Muscle of back (tissue), 3 donors: ENCODE measurements at regions not wholly inside any gene's neighbourhood (a gene's known extent, or its start where the extent isn't known, plus 50 kb on each side); places are given as distances from the start of the nearest gene placed in this dataset.

Experiments used
- DNase-seq, 3 donors: peaks; one replicate each; pipeline versions ENCODE4 v3.0.0 to v3.0.0-alpha.2; 2013

- no peak for DNase-seq
Observed at GRCh38 chr18:25873833-25874232, 216.6 kb downstream of the SS18 start.

- peak in 2 of 3 donors; percentile 10 to 45 for DNase-seq
Observed at GRCh38 chr18:25866331-25866730, 224.1 kb downstream of the SS18 start.

DNA sequence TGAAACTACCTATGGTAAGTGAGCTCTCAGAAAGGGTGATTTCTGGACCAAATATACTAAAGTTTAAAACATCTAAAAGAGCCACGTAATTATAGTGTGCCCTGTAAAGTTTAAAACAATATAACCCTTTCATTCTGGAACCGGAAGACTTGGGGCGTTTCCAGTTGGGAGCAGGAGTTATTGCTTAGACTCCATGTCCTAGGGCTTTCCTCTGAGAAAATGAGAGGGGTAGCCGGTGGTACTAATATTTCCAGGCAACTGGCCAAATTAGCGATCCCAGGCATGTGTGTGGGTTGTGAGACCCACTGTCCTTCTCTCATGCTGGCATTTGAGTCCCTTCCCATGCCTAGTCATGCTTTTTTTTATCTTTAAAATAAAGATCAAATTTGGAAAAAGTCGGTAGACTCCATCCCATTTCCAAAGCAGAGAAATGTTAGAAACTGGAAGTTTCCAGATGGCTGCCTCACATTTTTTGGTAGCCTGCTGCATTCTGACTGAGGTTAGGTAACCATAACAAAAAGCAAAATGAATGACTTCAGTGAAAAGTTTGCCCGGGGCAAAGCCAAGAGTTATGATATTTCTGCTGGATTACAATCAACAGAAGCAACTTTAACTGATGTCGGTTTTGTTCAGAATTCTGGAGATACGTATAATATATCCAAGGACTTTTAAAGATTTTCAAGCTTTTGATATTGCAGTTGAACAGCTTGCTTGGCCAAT, 227.4 kb downstream of the SS18 start:
- DNase-seq = no peak

DNA sequence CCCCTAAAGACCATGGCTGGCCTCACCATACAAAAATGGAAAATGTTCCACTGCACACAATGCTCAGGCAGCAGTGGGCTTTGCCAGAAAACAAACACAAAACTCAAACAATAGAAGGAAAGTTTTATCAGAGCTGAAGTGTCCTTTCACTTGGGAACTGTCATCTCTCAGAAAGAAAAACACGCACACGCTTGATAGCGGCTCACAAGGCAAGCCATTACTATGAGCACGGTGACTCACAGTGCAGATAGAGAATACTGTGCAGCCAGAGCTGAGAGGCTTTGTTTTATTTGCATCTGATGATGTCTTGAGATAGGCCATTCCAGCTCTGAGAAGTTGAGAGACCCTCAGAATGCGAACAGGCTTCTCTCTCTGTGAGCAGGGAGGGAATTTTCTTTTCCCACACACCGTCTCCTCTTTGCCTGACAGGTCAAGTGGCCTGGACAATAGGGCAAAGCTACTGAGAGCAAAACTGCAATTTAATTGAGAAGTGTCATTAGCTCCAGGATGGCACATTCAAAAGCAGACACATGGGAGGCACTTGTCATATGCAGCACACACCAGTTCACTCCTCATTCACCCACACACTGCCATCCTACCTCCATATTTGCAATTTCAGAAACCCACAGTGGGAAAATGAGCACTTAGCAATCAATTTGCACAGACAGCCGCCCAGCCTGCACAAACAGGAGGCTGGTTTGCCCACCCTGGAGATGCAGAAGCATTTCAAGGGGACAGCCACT, 236.6 kb downstream of the SS18 start:
- no peak for DNase-seq

DNA sequence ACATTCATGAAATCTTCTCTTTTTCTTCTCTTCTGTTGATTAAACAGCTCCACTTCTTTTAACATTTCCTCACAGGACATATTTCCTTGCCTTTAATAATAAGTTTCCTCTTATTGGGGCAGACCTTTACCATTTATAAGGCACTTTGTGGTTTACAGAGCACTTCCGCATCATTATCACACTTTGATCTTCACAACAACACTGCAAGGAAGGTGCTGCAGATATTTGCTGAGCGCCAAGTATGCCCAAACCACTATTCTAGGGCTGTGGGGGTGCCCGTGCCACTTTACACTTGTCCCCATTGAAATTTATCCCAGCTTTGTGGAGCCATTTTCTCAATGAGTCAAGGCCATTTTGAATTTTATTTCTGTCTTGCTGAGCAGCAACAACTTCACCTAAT, 246.6 kb downstream of the SS18 start:
- DNase-seq = no peak

DNA sequence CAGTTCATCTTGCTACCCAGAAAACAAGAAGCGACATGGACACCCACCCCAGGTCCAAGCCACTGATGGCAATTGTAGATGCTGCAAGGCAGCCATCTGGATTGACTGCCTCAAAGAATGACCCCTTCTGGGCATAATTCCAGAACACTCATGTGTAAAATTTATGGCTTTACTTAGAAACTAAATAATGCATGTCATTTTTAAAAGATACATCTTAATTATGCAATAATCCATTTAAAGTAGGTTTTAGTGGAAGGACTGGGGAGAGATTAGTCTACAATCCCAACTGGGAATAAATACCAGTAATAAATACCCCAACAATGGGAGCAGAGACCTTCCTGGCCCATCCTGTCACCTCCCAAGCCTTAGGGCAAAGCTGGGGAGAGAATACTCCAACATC, 247.7 kb downstream of the SS18 start:
- DNase-seq = no peak

DNA sequence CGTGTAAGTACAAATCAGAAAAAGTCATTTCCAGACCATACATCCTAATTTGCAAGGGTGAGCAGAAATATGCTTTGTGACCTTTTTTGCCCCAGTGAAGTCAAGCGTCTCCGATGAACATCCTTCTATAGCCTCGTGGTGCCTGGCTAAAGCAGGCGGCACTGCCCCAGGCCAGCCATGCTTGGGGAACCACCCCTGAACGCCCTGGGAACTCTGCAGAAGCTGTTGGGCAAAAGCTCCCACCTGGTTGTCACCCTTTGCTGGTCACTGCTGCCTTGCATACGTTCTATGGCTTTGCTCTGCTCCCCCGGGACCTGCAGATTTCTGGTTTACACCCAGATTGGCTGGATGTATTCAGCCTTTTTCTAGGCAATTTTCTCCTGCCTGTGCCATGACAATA, 256.4 kb downstream of the SS18 start:
- no peak for DNase-seq

DNA sequence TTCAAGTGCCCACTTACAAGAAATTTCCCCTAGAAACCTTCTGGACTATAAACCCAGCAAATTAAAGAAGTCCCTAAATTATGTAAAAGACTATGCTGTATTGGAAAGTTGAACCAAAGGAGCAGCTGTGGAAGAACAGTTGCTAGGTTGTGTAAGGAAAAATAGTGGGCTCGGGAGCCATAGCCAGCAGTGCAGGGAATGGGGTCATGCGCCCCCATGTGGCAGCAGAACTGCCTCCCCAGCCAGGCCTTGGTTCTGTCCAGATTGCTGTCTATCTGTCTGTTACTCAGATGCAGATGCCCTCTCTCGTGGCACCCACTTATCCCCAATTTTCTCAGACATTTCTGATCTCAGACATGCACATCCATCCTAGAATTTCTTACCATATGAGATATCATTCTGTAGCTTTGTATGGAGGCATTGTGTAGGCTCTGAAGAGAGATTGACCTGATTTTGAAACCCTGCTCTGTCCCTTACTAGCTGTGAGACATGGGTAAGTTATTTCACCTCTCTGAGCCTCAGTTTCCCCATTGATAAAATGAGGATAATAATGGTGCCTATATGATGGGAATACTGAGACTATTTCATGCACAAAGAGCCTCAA, 258.3 kb downstream of the SS18 start:
- peak; percentile 72 to 81 (median 73) for DNase-seq

- peak in 1 of 3 donors; percentile 41 for DNase-seq
Observed at GRCh38 chr18:25831301-25831701, 259.1 kb downstream of the SS18 start.

DNA sequence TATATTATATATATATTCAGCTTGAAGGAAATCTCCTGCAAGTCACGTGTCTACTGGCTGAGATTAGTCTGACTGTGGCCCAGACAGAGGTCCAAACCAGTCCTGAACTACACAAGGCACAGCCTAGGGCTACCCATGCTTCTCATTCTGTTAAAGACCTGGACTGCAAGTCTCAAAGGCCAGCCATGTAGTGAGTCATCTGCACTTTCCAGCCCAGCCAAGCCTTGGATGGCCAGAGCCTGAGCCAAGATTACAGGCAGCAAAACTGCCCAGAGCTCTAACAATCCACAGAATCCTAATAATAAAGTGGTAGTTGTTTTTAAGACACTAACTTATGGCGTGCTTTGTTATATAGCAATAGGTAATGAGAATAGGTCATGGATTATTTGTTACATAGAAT, 259.6 kb downstream of the SS18 start:
- DNase-seq = peak; percentile 47 to 64 (median 52)

- DNase-seq = peak in 2 of 3 donors; percentile 10 to 42
Observed at GRCh38 chr18:25827961-25828561, 262.4 kb downstream of the SS18 start.

DNA sequence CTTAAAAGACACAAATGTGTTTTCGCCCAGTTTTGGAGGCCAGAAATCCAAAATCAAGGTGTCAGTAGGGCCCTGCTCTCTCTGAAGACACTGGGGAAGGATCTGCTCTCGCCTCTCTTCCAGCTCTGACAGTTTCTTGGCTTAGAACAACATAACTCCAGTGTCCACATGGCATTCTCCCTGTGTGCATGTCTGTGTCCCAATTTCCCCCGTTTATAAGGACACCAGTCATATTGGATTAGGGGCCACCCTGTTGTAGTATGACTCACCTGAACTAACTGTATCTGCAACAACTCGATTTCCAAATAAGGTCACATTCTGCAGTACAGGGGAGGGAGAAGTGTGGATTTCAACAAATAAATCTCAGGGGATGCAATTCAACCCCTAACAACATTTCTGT, 263.2 kb downstream of the SS18 start:
- no peak for DNase-seq

- DNase-seq = no peak
Observed at GRCh38 chr18:25826823-25827222, 263.6 kb downstream of the SS18 start.

GRCh38 chr18:25825979-25826776, 264.2 kb downstream of the SS18 start:
- no peak for DNase-seq

DNA sequence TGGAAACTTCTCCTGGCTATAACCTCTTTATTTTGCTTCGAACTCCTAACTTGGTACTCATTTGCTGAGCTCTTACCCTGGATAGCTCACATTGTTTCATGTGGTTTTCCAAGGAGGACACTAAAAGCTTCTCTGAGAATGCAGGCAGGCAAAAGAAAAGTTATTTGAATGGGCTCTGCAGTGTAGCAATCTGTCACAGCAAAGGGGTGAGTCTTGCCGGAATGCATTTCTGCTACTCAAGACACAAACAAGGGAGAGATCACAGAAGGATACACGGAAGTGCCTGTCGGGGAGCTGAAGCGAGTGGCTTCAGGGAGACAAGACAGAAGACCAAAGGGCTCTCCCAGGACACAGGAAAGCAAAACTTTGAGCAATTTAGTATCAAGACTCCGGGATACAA, 265.4 kb downstream of the SS18 start:
- no peak for DNase-seq

GRCh38 chr18:25819746-25820363, 270.6 kb downstream of the SS18 start:
- DNase-seq = no peak

- no peak for DNase-seq
Observed at GRCh38 chr18:25818505-25818904, 271.9 kb downstream of the SS18 start.

DNA sequence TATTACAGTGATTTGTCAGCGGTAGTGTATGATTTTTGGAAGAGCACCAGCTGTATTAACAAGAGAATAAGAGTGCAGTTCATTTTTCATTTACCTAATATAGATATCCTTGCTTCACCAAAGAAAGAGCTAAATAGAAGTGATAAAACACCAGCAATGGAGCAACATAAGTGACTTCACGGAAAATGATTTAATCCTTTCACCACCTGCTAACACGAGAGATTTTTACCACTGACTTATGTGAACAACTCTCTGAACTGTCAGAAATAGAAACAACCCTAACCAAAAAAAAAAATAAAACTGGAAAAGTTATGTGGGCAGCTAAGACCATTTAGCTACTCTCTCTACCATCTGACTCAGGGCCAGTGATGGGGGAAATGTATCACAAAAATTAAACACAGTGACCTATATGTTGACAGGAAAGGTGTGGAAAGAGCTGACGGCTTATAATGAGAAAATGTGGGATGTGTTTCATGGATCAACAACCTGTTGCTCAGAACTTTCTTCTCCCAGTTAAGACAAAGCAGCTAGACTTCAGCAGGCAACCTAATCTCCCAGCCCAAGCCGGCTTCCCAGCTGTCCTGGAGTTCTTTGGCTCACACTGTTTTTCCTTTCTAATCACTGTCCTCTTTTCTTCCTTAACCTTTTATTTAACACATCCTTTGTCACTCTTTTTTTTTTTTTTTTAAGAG, 272.7 kb downstream of the SS18 start:
- DNase-seq = peak in 2 of 3 donors; percentile 13 to 22

- no peak for DNase-seq
Observed at GRCh38 chr18:25815659-25816058, 274.8 kb downstream of the SS18 start.

GRCh38 chr18:25814841-25815458, 275.5 kb downstream of the SS18 start:
- DNase-seq = no peak
